Left ventricle myocardium inferior (tissue), 1 donor: ENCODE measurements at regions not wholly inside any gene's neighbourhood (a gene's known extent, or its start where the extent isn't known, plus 50 kb on each side); places are given as distances from the start of the nearest gene placed in this dataset.
A peak's percentile ranks its signal among the peaks of the same experiment; 100 is the strongest.

Source experiments
- DNase-seq: peaks from one replicate; pipeline ENCODE4 v3.0.0-alpha.2; 2020
- H3K27ac ChIP-seq: fragments of 200-600 bp; replicated peaks from 2 replicates; pipeline ENCODE4 v1.8.0; 2021
- H3K27me3 ChIP-seq: fragments of 200-600 bp; 2 replicates; pipeline ENCODE4 v1.8.0; 2021; ENCODE audit warnings: low read depth
- H3K36me3 ChIP-seq: fragments of 200-600 bp; 2 replicates; pipeline ENCODE4 v1.8.0; 2021
- H3K4me1 ChIP-seq: fragments of 200-600 bp; 2 replicates; pipeline ENCODE4 v1.8.0; 2021
- H3K4me3 ChIP-seq: fragments of 200-600 bp; 2 replicates; pipeline ENCODE4 v1.8.0; 2021; ENCODE audit warnings: mild to moderate bottlenecking, moderate library complexity
- H3K9me3 ChIP-seq: fragments of 200-600 bp; replicated peaks from 2 replicates; pipeline ENCODE4 v1.8.0; 2021
- intact Hi-C: fragments of 100-400 bp; cut with micrococcal nuclease; formaldehyde crosslinking; loops from one replicate; pipeline ENCODE4 v1.11.0; 2022
- TF ChIP-seq, protein P1 (sequence below): fragments of 200-600 bp; IDR thresholded peaks from 2 replicates; pipeline ENCODE4 v1.8.0; 2021; ENCODE audit warnings: antibody characterized with exemption, mild to moderate bottlenecking, borderline replicate concordance
- donor health status: DM: no; HTN: yes; CAD: no; lungs with severe emphysema.

DNA sequence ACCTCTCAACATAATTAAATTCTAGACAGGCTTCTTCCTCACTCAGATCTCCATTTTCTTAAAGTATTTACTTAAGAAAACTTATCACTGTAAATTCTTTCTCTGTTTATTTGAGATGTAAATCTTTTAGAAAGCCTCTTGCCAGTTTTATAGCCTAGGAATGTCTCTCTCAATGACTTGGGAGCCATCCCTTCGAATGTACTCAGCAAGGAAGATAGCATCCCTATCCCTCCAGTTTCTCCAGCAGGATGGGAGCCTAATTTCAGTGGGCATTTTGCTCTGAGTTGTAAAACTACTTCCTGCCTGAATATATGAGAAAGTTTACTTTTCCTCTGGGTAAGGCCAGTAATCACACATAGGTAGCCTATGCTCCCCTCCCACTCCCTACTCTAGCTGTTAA lies 558.5 kb upstream of the ARRDC3 start:
- DNase-seq, result no peak
- H3K4me1 ChIP-seq, result no peaks in the 10 kb centered on the region
- H3K27ac ChIP-seq, result no peak overlapping the region
- peaks cover 4% of the 10 kb centered on the region for H3K9me3 ChIP-seq
- TF ChIP-seq, protein P1, sequence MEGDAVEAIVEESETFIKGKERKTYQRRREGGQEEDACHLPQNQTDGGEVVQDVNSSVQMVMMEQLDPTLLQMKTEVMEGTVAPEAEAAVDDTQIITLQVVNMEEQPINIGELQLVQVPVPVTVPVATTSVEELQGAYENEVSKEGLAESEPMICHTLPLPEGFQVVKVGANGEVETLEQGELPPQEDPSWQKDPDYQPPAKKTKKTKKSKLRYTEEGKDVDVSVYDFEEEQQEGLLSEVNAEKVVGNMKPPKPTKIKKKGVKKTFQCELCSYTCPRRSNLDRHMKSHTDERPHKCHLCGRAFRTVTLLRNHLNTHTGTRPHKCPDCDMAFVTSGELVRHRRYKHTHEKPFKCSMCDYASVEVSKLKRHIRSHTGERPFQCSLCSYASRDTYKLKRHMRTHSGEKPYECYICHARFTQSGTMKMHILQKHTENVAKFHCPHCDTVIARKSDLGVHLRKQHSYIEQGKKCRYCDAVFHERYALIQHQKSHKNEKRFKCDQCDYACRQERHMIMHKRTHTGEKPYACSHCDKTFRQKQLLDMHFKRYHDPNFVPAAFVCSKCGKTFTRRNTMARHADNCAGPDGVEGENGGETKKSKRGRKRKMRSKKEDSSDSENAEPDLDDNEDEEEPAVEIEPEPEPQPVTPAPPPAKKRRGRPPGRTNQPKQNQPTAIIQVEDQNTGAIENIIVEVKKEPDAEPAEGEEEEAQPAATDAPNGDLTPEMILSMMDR, result no peak
- no peaks in the 10 kb centered on the region for H3K27me3 ChIP-seq
- no peaks in the 10 kb centered on the region for H3K36me3 ChIP-seq
- intact Hi-C loops, result no loop called here
- no peak overlapping the region for H3K4me3 ChIP-seq

DNA sequence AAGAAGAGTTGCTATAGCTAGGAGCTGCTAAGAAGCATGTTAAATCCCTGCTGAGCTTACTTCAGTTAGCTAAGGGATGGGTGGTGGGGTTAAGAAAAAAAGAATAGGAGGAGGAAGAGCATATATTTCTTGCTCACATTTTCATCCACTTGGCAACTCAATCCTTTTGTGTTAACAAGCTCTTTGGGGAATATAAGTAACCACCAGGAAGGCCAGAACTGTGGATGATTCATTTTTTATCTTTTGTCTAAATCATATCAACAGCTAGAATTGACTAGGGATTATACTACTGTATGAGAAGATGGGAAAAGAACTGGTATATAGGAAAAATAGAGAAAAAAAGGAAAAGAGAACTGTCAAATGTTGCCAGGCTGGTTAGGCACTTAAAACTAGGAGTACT lies 555.3 kb upstream of the ARRDC3 start:
- H3K27ac ChIP-seq, result no peak overlapping the region
- no peaks in the 10 kb centered on the region for H3K36me3 ChIP-seq
- TF ChIP-seq, protein P1, result no peak
- H3K4me1 ChIP-seq, result no peaks in the 10 kb centered on the region
- intact Hi-C loops, result no loop called here
- no peak overlapping the region for H3K4me3 ChIP-seq
- no peak for DNase-seq
- peaks cover 9% of the 10 kb centered on the region for H3K9me3 ChIP-seq
- no peaks in the 10 kb centered on the region for H3K27me3 ChIP-seq

DNA sequence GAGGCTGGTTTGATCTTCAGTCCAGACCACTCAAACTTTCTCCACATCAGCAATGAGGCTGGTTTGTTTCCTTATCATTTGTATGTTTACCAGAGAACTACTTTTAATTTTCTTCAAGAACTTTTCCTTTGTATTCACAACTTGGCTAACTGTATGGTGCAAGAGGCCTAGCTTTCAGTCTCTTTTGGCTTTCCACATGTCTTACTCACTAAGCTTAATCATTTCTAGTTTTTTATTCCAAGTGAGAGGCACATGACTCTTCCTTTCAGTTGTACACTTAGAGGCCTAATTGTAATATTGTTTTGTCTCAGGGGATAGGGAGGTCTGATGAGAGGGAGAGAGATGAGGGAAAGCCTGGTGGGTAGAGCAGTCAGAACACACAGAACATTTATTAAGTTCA lies 554.0 kb upstream of the ARRDC3 start:
- TF ChIP-seq, protein P1, result no peak
- Histone ChIP-seq H3K27me3 (no peaks in the 10 kb centered on the region), H3K9me3 (peaks cover 9% of the 10 kb centered on the region), H3K27ac (no peak overlapping the region), H3K4me1 (no peaks in the 10 kb centered on the region), H3K4me3 (no peak overlapping the region), H3K36me3 (no peaks in the 10 kb centered on the region)
- intact Hi-C loops, result no loop called here
- DNase-seq, result no peak

DNA sequence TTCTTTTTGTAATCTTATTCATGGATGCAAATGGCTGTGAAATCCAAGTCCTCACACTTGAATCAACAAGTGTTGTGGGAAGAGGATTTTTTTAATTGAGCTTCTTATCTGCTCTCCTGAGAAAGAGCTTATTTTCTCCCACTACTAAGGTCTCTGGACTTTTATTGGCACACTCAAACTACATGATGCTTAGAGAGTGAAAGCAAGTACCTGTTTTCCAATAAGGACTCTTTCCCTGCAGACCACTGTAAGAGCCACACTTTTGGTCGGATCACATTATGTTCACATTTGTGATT lies 546.4 kb upstream of the ARRDC3 start:
- DNase-seq, result no peak
- Histone ChIP-seq H3K4me3 (no peak overlapping the region), H3K9me3 (no peaks in the 10 kb centered on the region), H3K27ac (no peak overlapping the region), H3K4me1 (no peaks in the 10 kb centered on the region), H3K27me3 (no peaks in the 10 kb centered on the region), H3K36me3 (no peaks in the 10 kb centered on the region)
- intact Hi-C loops, result no loop called here
- TF ChIP-seq, protein P1, result no peak

DNA sequence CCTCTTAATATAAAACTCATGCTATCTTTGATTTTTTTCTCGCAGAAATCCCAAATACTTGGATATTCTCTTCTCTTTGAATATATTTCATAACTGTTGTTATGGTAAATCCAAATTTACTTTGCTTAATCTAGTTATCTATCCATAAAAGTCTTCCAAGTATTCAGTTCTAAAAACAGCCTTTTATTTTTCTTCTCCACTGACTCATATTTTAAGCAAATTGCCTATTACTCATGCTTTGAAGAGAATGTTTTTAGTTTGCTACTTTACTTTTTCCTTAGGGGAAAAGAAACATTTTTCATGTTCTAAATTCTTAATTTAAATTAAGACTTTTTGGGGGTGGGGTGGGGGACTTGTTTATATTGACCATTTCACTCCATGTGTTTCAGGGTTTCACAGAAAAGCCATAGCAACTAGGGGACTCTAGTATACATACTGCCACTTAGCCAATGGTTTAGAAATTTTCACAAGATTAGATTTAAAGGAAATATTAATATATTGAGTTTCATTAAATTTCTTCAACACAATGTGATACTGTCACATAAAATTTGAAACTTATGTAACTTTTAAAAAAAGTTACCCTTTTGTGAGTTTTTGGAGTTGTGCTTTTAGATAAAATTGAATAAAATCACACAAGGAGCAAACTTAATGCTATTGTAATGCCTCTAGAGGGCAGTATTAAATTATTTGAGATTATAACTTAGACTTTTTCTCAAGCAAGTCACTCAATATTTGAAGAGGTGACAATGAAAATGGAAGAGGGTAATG lies 545.8 kb upstream of the ARRDC3 start:
- Histone ChIP-seq H3K9me3 (no peaks in the 10 kb centered on the region), H3K4me3 (no peak overlapping the region), H3K27me3 (no peaks in the 10 kb centered on the region), H3K27ac (no peak overlapping the region), H3K4me1 (no peaks in the 10 kb centered on the region), H3K36me3 (no peaks in the 10 kb centered on the region)
- TF ChIP-seq, protein P1, result peak; percentile 60
- intact Hi-C loops, result no loop called here
- no peak for DNase-seq
